Hepatocyte (in vitro differentiated cells): ENCODE measurements at regions not wholly inside any gene's neighbourhood (a gene's known extent, or its start where the extent isn't known, plus 50 kb on each side); places are given as distances from the start of the nearest gene placed in this dataset.

Source experiments
- EZH2 ChIP-seq: fragments of 200-600 bp; sonication (generic); IDR thresholded peaks from 2 replicates; pipeline ENCODE4 v1.6.1; 2016; ENCODE audit warnings: antibody characterized with exemption, mild to moderate bottlenecking, borderline replicate concordance
- EZH2phosphoT487 ChIP-seq: fragments of 200-600 bp; sonication (generic); IDR thresholded peaks from one replicate; pipeline ENCODE4 v1.6.1; 2018; ENCODE audit warnings: antibody characterized with exemption, mild to moderate bottlenecking, low read depth, moderate library complexity; ENCODE audit not compliant: unreplicated experiment, severe bottlenecking
- TF ChIP-seq, protein P1 (sequence below): fragments of 200-600 bp; sonication (generic); IDR thresholded peaks from 2 replicates; pipeline ENCODE4 v1.5.1; 2016; ENCODE audit warnings: antibody characterized with exemption, mild to moderate bottlenecking; ENCODE audit not compliant: poor library complexity

DNA sequence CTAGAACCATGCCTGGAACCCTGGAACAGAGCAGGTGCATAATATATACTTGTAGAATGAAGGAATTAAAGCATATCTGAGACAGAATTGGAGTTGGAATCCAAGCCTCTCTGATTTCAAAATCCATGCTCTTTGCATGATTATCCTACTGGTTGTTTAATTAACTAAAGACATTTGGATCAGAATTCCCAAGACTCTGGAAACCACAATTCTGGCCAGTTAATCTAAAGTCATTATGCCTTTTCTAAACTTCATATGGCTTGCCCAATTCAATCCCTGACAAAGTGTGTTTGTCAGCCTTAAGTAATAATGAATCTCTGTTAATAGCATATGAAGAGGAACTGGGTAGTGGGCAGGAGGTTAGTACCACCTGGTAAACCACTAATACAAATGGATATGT, 422.6 kb downstream of the ATP23 start:
- TF ChIP-seq, protein P1, sequence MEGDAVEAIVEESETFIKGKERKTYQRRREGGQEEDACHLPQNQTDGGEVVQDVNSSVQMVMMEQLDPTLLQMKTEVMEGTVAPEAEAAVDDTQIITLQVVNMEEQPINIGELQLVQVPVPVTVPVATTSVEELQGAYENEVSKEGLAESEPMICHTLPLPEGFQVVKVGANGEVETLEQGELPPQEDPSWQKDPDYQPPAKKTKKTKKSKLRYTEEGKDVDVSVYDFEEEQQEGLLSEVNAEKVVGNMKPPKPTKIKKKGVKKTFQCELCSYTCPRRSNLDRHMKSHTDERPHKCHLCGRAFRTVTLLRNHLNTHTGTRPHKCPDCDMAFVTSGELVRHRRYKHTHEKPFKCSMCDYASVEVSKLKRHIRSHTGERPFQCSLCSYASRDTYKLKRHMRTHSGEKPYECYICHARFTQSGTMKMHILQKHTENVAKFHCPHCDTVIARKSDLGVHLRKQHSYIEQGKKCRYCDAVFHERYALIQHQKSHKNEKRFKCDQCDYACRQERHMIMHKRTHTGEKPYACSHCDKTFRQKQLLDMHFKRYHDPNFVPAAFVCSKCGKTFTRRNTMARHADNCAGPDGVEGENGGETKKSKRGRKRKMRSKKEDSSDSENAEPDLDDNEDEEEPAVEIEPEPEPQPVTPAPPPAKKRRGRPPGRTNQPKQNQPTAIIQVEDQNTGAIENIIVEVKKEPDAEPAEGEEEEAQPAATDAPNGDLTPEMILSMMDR, result no peak
- no peak for TF ChIP-seq EZH2
- no peak for TF ChIP-seq EZH2phosphoT487
